ENCODE measurements at regions not wholly inside any gene's neighbourhood (a gene's known extent, or its start where the extent isn't known, plus 50 kb on each side); places are given as distances from the start of the nearest gene placed in this dataset.

DNA sequence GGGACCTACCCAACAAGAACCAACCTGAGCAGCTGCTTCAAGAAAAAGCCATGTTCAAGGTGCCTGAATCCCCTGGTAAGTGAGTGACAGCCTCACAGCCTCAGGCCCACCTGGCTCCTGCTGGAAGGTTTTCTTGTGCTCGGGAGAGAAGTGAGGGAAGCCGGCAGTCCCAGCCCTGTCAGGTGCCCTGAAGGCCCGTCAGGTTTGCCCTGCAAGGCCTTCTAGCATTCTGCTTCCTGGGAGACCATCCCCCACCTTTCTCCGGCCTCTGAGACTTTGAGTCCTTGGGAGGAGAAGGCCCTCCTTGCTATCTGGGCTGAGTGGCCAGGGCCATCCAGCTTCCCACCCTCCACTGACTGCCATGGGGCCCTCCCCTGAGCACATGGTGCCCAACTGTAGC, 166.7 kb upstream of the ZNF267 start:
- TF ChIP-seq, protein P1, sequence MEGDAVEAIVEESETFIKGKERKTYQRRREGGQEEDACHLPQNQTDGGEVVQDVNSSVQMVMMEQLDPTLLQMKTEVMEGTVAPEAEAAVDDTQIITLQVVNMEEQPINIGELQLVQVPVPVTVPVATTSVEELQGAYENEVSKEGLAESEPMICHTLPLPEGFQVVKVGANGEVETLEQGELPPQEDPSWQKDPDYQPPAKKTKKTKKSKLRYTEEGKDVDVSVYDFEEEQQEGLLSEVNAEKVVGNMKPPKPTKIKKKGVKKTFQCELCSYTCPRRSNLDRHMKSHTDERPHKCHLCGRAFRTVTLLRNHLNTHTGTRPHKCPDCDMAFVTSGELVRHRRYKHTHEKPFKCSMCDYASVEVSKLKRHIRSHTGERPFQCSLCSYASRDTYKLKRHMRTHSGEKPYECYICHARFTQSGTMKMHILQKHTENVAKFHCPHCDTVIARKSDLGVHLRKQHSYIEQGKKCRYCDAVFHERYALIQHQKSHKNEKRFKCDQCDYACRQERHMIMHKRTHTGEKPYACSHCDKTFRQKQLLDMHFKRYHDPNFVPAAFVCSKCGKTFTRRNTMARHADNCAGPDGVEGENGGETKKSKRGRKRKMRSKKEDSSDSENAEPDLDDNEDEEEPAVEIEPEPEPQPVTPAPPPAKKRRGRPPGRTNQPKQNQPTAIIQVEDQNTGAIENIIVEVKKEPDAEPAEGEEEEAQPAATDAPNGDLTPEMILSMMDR (IDR thresholded peaks at IDR 0.05) = no peak
- no peak for TF ChIP-seq EZH2 (IDR thresholded peaks at IDR 0.05; ENCODE audit: borderline replicate concordance, insufficient read depth, low read depth, low read length, poor library complexity, severe bottlenecking)
